ENCODE measurements at regions not wholly inside any gene's neighbourhood (a gene's known extent, or its start where the extent isn't known, plus 50 kb on each side); places are given as distances from the start of the nearest gene placed in this dataset.
A peak's percentile ranks its signal among the peaks of the same experiment; 100 is the strongest.

DNA sequence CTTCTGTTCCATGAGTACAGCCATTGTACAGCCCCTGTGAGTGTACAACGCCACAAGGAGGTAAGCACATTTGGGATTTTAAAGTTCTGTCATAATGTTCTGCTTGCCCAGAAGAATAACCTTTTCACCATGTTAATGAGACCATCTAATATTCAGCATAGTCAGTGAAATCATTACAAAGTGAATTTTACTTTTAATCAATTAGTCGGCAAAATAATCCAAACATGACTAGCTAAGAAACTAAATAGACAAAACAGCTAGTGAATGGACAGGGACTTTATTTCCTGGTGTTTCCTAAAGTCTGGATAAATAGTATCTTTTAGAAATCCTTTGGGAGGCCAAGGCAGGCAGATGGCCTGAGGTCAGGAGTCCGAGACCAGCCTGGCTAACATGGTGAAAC lies 69.0 kb upstream of the NRSN1 start:
- Histone ChIP-seq H3K36me3 (no peaks in the 10 kb centered on the region), H3K4me3 (no peak overlapping the region), H3K27me3 (replicated peaks in 1 of 7) (no peaks in the 10 kb centered on the region), H3K9me3 (no peaks in the 10 kb centered on the region), H3K27ac (no peak overlapping the region), H3K4me1 (no peaks in the 10 kb centered on the region)
- TF ChIP-seq POLR2AphosphoS5 (IDR thresholded peaks at IDR 0.05) (no peak), POLR2A (IDR thresholded peaks at IDR 0.05) (no peak)
- TF ChIP-seq, protein P1, sequence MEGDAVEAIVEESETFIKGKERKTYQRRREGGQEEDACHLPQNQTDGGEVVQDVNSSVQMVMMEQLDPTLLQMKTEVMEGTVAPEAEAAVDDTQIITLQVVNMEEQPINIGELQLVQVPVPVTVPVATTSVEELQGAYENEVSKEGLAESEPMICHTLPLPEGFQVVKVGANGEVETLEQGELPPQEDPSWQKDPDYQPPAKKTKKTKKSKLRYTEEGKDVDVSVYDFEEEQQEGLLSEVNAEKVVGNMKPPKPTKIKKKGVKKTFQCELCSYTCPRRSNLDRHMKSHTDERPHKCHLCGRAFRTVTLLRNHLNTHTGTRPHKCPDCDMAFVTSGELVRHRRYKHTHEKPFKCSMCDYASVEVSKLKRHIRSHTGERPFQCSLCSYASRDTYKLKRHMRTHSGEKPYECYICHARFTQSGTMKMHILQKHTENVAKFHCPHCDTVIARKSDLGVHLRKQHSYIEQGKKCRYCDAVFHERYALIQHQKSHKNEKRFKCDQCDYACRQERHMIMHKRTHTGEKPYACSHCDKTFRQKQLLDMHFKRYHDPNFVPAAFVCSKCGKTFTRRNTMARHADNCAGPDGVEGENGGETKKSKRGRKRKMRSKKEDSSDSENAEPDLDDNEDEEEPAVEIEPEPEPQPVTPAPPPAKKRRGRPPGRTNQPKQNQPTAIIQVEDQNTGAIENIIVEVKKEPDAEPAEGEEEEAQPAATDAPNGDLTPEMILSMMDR (IDR thresholded peaks at IDR 0.05 in 8 of 11, conservative IDR thresholded peaks at IDR 0.05 in 3 of 11) = no peak
- WGBS, 5 donors = 80 to 92% (median 88%) methylated on average over 3 of the region's 3 CpGs
- DNase-seq = no peak
- intact Hi-C loops (cut with DNase I; ENCODE audit: low total_unique reads) = no loop called here

DNA sequence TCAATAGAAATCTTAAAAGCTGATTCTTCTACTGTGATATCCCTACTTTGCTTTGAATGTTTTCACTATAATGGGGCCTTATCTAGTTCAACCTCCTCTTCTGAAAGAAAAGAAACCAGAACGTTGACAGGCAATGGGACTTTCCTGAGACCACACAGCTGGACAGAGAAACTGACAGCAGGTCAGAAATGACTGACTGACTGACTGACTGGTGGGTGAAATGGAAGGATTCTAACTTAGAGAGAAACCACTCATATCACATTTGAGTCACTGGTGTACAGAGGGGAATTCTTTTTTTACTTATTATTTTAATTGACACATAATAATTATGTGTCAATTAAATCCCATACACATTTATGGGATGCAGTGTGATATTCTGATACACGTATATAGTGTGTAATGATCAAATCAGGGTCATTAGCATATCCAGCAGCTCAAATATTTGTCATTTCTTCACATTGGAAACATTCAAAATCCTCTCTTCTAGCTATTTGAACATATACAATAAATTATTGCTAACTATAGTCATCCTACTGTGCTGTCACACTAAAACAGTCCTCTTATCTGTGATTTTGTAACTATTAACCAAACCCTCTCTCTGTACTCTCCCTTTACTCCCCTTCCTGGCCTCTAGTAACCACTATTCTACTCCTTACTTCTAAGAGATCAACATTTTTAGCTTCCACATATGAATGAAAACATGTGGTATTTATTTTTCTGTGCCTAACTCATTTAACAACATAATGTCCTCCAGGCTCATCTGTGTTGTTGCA lies 64.8 kb upstream of the NRSN1 start:
- Histone ChIP-seq H3K4me1 (no peaks in the 10 kb centered on the region), H3K27ac (no peak overlapping the region), H3K9me3 (peaks cover 0 to 3% (median 0%) of the 10 kb centered on the region in 8 donors), H3K27me3 (replicated peaks in 1 of 7) (no peaks in the 10 kb centered on the region), H3K4me3 (no peak overlapping the region), H3K36me3 (no peaks in the 10 kb centered on the region)
- WGBS, 5 donors = 52 to 70% (median 62%) methylated on average over 2 of the region's 2 CpGs
- TF ChIP-seq, protein P1 (IDR thresholded peaks at IDR 0.05 in 8 of 11, conservative IDR thresholded peaks at IDR 0.05 in 3 of 11) = no peak
- TF ChIP-seq POLR2A (IDR thresholded peaks at IDR 0.05) = no peak
- no peak for TF ChIP-seq POLR2AphosphoS5 (IDR thresholded peaks at IDR 0.05)
- intact Hi-C loops (cut with DNase I; ENCODE audit: low total_unique reads) = no loop called here
- DNase-seq = no peak

DNA sequence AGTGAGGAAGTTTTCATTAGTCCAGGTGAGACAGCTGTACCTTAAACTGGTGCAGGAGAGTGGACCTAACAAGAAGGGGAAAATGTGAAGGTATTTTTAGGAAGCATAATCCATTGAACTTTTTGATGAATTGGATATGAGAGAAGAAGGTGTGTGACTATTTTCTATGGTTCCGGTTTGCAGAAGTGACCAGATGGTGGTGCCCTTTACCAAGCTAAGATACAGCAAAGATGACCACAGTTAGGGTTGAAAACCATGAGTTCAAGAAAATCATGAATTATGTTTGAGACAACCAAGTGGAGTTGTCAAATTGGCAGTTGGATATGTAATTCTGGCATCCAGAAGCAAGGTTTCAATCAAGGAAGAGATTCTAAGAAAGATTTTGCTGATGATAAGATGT lies 61.9 kb upstream of the NRSN1 start:
- no peak for DNase-seq
- intact Hi-C loops (cut with DNase I; ENCODE audit: low total_unique reads) = no loop called here
- TF ChIP-seq, protein P1 (IDR thresholded peaks at IDR 0.05 in 8 of 11, conservative IDR thresholded peaks at IDR 0.05 in 3 of 11) = peak in 2 of 11 experiments; percentile 12 to 13
- TF ChIP-seq POLR2AphosphoS5 (IDR thresholded peaks at IDR 0.05) (no peak), POLR2A (IDR thresholded peaks at IDR 0.05) (no peak)

DNA sequence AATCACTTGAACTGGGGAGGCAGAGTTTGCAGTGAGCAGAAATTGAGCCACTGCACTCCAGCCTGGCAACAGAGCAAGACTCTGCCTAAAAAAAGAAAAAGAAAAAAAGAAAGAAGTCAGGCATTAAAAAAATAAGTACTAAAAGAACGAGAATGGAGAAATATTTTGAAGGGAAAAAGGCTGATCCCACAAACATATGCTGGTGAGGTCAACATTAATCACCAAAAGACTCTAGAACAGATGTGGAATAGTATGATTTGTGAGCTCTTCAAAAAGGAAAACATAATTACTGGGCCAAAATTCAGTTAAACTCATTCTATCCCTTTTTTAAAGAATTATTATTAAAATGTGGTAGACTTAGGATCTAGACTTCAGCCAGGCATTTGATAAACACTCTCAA lies 61.2 kb upstream of the NRSN1 start:
- intact Hi-C loops (cut with DNase I; ENCODE audit: low total_unique reads) = no loop called here
- Histone ChIP-seq H3K27ac (no peak overlapping the region), H3K27me3 (replicated peaks in 1 of 7) (no peaks in the 10 kb centered on the region), H3K9me3 (peaks cover 0 to 3% (median 0%) of the 10 kb centered on the region in 8 donors), H3K36me3 (no peaks in the 10 kb centered on the region), H3K4me3 (no peak overlapping the region), H3K4me1 (no peaks in the 10 kb centered on the region)
- DNase-seq = no peak
- TF ChIP-seq POLR2A (IDR thresholded peaks at IDR 0.05) (no peak), POLR2AphosphoS5 (IDR thresholded peaks at IDR 0.05) (no peak)
- TF ChIP-seq, protein P1 (IDR thresholded peaks at IDR 0.05 in 8 of 11, conservative IDR thresholded peaks at IDR 0.05 in 3 of 11) = no peak
- 45 to 61% (median 50%) methylated on average over 1 of the region's 1 CpG for WGBS, 5 donors

More for the DNA sequence above, 61.9 kb upstream of the NRSN1 start:
- H3K27me3 ChIP-seq (replicated peaks in 1 of 7) = no peaks in the 10 kb centered on the region
- H3K36me3 ChIP-seq = no peaks in the 10 kb centered on the region
- no peak overlapping the region for H3K27ac ChIP-seq
- WGBS, 5 donors = 56 to 77% (median 67%) methylated on average over 1 of the region's 1 CpG
- H3K4me3 ChIP-seq = no peak overlapping the region
- H3K4me1 ChIP-seq = no peaks in the 10 kb centered on the region
- H3K9me3 ChIP-seq = peaks cover 0 to 3% (median 0%) of the 10 kb centered on the region in 8 donors
